ENCODE measurements at regions not wholly inside any gene's neighbourhood (a gene's known extent, or its start where the extent isn't known, plus 50 kb on each side); places are given as distances from the start of the nearest gene placed in this dataset.
"Not testable (repeated sequence)": the region's sequence is repeated elsewhere in the genome, so short reads cannot be mapped to it uniquely, and the experiment has no call there.

DNA sequence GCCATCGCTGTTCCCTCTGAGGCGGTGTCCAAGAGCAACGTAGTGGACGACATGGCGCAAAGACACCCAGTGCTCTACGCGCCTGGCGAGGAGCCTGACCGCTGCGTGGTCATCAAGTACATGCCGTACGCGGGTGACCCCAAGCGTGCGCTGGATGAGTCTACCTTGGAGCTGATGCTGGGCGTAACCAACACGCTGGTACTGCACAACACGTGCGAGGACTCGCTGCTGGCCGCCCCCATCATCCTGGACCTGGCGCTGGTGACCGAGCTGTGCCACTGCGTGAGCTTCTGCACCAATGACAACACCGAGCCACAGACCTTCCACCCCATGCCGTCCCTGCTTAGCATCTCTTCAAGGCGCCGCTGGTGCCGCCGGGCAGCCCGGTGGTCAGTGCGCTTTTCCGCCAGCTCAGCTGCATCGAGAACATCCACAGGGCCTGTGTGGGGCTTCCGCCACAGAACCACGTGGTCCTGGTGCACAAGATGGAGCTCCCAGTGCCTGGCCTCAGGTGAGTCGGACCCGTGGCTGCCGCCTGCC, 129.0 kb downstream of the ANAPC4 start:
- intact Hi-C loops (cut with micrococcal nuclease) = no loop called here
- H3K27ac Mint-ChIP-seq = no peak overlapping the region
- no peak overlapping the region for H3K4me3 Mint-ChIP-seq
- no peaks in the 10 kb centered on the region for H3K36me3 Mint-ChIP-seq (ENCODE audit: low read depth)
- POLR2A ChIA-PET = no interaction called here
- ATAC-seq (ENCODE audit: low read depth) = no peak
- TF ChIP-seq CTCF (IDR thresholded peaks at IDR 0.05) = no peak
- no peaks in the 10 kb centered on the region for H3K27me3 Mint-ChIP-seq
- CTCF ChIA-PET = interaction anchor here (1.4 kb wide), 1 partner anchor 139 kb away, joined by 3 read pairs; no protein-coding TSS in a partner anchor
- no peak for DNase-seq
- no peaks in the 10 kb centered on the region for H3K4me1 Mint-ChIP-seq
- peaks cover 2% of the 10 kb centered on the region for H3K9me3 Mint-ChIP-seq

DNA sequence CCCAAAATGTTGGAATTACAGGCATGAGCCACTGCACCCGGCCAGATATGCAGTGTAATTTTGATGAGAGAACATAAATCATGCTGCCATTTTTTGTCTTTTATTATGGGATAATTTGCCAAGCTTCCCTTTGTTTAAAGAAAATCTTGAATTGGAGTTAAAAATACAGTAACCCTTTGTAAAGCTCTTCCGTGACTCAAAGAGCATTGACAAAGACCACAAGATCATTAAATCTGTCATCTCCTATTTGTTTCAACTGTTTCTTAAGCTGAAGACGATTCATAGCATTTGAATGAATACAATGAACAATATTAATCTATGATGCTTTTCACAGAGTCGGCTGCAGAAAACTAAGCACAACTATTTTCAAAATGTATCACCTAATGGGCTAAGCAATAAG, 132.6 kb downstream of the ANAPC4 start:
- POLR2A ChIA-PET = no interaction called here
- Mint-ChIP-seq H3K27ac (no peak overlapping the region), H3K4me1 (no peaks in the 10 kb centered on the region), H3K27me3 (no peaks in the 10 kb centered on the region), H3K9me3 (no peaks in the 10 kb centered on the region), H3K4me3 (no peak overlapping the region), H3K36me3 (ENCODE audit: low read depth) (no peaks in the 10 kb centered on the region)
- TF ChIP-seq CTCF (IDR thresholded peaks at IDR 0.05) = no peak
- intact Hi-C loops (cut with micrococcal nuclease) = no loop called here
- ATAC-seq (ENCODE audit: low read depth) (no peak), DNase-seq (no peak)
- CTCF ChIA-PET = no interaction called here

GRCh38 chr4:25511823-25512222, 134.8 kb downstream of the ANAPC4 start:
- intact Hi-C loops (cut with micrococcal nuclease); H3K27ac Mint-ChIP-seq; ATAC-seq (ENCODE audit: low read depth); CTCF ChIA-PET; H3K9me3 Mint-ChIP-seq; H3K27me3 Mint-ChIP-seq; H3K4me1 Mint-ChIP-seq; POLR2A ChIA-PET; H3K36me3 Mint-ChIP-seq (ENCODE audit: low read depth); H3K4me3 Mint-ChIP-seq; DNase-seq: not testable (repeated sequence)

DNA sequence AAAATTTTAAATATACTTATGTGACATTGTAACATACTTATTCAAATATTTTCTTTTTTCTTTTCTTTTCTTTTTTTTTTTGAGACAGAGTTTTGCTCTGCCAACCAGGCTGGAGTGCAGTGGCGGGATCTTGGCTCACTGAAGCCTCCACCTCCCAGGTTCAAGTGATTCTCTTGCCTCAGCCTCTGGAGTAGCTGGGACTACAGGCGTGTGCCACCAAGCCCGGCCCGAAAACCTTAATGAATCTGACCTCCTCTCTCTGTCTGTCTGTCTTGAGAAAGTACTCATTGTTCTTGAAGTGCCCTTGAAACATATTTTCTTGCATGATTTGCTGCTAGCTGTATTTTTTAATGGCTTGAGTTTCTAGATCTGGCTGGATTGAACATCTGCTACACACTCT, 136.8 kb downstream of the ANAPC4 start:
- ChIA-PET CTCF (no interaction called here), POLR2A (no interaction called here)
- no peaks in the 10 kb centered on the region for H3K9me3 Mint-ChIP-seq
- H3K27me3 Mint-ChIP-seq = no peaks in the 10 kb centered on the region
- no peak overlapping the region for H3K4me3 Mint-ChIP-seq
- intact Hi-C loops (cut with micrococcal nuclease) = no loop called here
- no peak for DNase-seq
- no peaks in the 10 kb centered on the region for H3K4me1 Mint-ChIP-seq
- no peaks in the 10 kb centered on the region for H3K36me3 Mint-ChIP-seq (ENCODE audit: low read depth)
- H3K27ac Mint-ChIP-seq = no peak overlapping the region
- TF ChIP-seq CTCF (IDR thresholded peaks at IDR 0.05) = no peak
- ATAC-seq (ENCODE audit: low read depth) = no peak

- Mint-ChIP-seq H3K4me3 (no peak overlapping the region), H3K27ac (no peak overlapping the region), H3K36me3 (ENCODE audit: low read depth) (no peaks in the 10 kb centered on the region), H3K9me3 (no peaks in the 10 kb centered on the region), H3K4me1 (no peaks in the 10 kb centered on the region), H3K27me3 (peaks cover 1% of the 10 kb centered on the region)
- POLR2A ChIA-PET = no interaction called here
- no peak for TF ChIP-seq CTCF (IDR thresholded peaks at IDR 0.05)
- DNase-seq (no peak), ATAC-seq (ENCODE audit: low read depth) (no peak)
- CTCF ChIA-PET = no interaction called here
- intact Hi-C loops (cut with micrococcal nuclease) = no loop called here
These were observed 132.2 kb upstream of the SLC34A2 start for GRCh38 chr4:25523405-25523804.

DNA sequence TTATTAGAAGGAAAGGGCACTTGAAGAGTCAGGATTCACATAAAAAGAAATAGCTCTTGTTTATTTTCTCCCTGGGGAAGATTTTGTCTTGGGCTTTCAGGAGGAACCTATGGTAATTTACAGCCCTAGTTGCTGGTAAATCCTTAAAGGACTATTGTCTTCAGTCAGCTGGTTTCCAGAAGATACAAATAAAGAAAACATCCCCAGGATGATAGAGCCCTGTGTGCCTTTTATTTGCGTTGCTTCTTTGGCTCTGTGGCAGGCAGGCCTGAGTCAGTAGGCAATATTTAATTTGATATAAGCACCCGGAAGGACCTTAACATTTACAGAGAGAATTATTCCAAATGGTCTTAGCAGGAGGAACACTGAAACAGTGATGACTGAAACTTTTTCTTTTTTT, 131.0 kb upstream of the SLC34A2 start:
- POLR2A ChIA-PET = no interaction called here
- DNase-seq (no peak), ATAC-seq (ENCODE audit: low read depth) (no peak)
- Mint-ChIP-seq H3K27ac (no peak overlapping the region), H3K4me1 (no peaks in the 10 kb centered on the region), H3K36me3 (ENCODE audit: low read depth) (no peaks in the 10 kb centered on the region), H3K27me3 (peaks cover 4% of the 10 kb centered on the region), H3K9me3 (no peaks in the 10 kb centered on the region), H3K4me3 (no peak overlapping the region)
- intact Hi-C loops (cut with micrococcal nuclease) = no loop called here
- CTCF ChIA-PET = no interaction called here
- TF ChIP-seq CTCF (IDR thresholded peaks at IDR 0.05) = no peak

All from activated B cell treated with CpG ODN at 0.5 μM for 24 hours (primary cell).